Astrocyte of the hippocampus (primary cell): ENCODE measurements at regions not wholly inside any gene's neighbourhood (a gene's known extent, or its start where the extent isn't known, plus 50 kb on each side); places are given as distances from the start of the nearest gene placed in this dataset.
"Not testable (repeated sequence)": the region's sequence is repeated elsewhere in the genome, so short reads cannot be mapped to it uniquely, and the experiment has no call there.

Source experiments
- DNase-seq: peaks from one replicate; pipeline ENCODE4 v3.0.0; 2011; ENCODE audit warnings: low read depth, low spot score

DNA sequence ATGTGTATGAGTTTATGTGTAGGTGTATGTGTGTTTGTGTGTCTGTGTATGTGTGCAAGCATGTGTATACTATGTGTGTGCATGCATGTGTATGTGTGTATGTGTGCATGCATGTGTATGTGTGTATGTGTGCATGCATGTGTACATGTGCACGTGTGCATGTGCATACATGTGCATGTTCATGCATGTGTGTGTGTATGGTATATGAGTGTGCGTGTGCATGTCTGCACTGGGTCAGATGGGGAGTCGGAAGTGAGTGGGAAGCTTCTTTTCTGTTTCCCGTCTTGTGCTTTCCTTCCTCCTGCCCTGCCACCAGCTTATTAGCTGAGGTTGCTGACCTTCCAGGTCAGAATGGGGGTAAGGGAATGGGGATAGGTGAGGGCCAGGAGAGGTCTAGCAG, 174.7 kb downstream of the MAP2K4 start:
- no peak for DNase-seq

- no peak for DNase-seq
Measured at GRCh38 chr17:12201294-12201880, 180.7 kb downstream of the MAP2K4 start.

- DNase-seq: no peak
Measured at GRCh38 chr17:12209632-12210191, 189.0 kb downstream of the MAP2K4 start.

DNA sequence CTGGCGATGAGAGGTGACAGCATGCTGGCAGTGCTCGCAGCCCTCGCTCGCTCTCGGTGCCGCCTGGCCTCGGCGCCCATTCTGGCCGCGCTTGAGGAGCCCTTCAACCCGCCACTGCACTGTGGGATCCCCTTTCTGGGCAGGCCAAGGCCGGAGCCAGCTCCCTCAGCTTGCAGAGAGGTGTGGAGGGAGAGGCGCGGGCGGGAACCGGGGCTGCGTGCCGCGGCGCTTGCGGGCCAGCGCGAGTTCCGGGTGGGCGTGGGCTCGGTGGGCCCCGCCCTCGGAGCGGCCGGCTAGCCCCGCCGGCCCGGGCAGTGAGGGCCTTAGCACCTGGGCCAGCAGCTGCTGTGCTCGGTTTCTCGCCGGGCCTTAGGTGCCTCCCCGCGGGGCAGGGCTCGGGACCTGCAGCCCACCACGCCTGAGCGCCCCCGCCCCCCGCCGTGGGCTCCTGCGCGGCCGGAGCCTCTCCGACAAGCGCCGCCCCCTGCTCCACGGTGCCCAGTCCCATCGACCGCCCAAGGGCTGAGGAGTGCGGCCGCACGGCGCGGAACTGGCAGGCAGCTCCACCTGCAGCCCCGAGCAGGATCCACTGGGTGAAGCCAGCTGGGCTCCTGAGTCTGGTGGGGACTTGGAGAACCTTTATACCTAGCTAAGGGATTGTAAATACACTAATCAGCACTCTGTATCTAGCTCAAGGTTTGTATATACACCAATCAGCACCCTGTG, 200.2 kb downstream of the MAP2K4 start:
- not testable (repeated sequence) for DNase-seq

GRCh38 chr17:12222392-12222791, 201.7 kb downstream of the MAP2K4 start:
- no peak for DNase-seq

DNA sequence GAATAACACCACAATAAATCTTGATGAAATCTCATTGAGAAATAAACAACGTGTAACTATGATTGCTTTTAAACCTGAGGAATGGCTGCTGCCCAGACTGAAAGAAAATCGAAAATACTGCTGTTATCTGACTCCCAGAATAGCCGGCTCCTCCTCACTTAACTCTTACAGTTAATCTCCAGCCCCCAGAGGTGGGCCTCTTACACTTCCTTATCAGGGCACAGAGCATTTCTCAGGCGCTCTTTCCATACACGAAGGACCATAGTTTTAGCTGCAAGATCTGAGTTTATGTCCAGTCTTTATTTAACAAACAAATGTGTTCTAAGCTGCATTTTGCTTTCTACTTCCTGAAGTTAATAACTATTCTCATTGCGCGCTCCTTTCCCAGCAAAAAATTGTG, 206.9 kb downstream of the MAP2K4 start:
- DNase-seq: no peak

DNA sequence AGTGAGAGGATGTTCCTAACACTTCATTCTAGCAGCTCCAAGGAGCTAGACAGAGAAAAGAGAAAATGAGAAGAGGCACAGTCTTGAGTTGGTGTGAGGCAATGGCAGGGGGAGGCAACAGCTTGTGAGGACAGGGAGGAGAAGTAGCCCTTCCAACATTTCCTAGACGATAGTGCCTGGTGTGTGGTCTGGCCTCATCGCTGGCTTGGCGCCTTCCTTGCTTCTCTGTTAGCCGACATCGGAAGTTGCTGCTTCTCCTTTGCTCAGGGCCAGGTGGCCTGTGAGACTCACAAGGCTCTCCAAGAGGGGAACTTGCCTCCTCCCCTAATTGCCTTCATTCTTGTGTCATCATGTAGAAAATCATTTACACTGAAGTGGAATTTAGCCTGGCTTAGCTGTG, 208.7 kb downstream of the MAP2K4 start:
- no peak for DNase-seq

DNA sequence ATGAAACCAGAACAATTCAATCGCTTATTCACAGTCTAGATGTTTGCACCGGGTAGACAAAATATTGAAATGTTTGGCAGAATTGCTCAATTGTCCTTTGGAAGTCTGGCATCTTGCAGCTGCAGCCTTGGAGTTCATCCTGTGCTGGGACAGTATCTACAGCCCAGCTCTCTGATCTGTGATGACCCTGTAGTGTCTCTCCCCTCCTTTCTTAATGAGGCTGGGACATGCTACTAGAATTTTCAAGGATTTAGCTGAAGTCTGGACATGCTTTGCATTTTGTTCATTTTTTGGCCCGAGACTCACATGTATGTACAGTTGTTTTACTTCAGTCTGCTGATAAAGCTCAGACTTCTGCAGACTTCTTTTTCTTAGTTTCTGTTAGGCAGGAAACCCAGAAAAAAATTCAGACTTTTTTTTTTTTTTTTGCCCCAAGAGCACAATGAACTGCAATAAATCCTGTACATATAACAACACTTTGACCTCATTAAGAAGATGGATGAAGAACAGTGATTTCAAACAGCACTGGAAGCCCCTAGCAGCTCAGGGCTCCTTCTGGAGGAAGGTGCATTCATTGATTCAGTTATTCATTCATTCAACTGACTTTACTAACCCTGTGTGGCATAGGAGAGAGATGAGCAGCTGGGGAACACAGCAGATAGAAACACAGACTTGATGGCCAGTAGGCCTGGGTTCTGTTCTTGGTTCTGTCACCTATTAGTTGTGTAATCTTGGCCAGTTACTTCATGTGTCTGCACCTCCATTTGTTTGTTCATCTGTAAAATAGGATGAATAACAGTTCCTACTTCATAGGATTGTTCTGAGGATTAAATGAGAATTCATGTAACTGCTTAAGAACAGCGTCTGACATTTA, 210.0 kb downstream of the MAP2K4 start:
- DNase-seq: no peak

- DNase-seq: no peak
Measured at GRCh38 chr17:12231355-12231682, 210.6 kb downstream of the MAP2K4 start.

DNA sequence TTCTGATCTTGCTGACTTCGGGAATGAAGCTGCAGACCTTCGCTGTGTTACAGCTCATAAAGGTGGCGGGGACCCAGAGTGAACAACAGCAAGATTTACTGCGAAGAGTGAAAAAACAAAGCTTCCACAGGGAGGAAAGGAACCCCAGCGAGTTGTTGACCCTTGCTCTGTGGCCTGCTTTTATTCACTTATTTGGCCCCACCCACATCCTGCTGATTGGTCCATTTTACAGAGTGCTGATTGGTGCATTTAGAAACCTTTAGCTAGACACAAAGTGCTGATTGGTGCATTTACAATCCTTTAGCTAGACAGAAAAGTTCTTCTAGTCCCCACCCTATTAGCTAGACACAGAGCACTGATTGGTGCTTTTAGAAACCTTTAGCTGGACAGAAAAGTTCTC, 218.3 kb downstream of the MAP2K4 start:
- DNase-seq: not testable (repeated sequence)

- no peak for DNase-seq
Measured at GRCh38 chr17:12242345-12242954, 221.8 kb downstream of the MAP2K4 start.

- no peak for DNase-seq
Measured at GRCh38 chr17:12247761-12248160, 227.1 kb downstream of the MAP2K4 start.

DNA sequence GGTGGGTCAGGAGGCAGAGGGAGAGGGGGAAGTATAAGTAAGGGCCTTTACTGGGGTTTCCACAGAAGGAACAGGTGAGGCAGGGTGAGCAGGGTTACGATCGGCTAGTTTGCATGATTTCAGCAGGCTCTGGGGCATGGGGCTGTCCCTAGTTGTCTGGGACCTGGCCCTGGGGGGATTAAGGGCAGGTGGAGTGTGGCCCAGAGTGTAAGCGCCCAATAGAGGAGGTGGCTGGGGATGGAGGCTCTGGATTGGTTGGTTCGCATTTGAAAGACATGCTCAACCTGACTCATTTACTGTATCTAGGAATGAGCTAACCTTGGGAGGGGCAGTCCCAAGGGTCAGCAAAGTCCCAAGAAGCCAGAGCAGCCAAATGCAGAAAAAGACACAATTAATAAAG, 230.3 kb downstream of the MAP2K4 start:
- DNase-seq: no peak

DNA sequence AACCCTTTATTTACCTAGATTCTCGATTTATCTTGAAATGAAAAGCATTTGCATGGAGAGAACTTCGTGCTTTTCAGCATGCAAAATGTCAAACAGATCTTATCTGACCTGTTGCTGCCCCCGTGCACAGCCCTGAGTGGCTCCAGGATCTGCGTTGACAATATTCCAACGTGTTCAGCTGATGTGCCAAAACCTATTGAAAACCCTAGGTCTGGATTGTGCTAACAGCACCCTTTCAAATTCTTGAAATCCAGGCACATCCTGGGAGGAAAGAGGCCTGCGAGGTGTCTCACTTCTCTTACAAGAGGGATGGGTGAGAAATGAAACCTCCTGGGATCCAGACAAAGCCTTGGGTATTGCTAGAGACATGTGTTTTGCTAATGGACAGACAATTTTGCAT, 231.8 kb downstream of the MAP2K4 start:
- DNase-seq: no peak

GRCh38 chr17:12254460-12254859, 233.8 kb downstream of the MAP2K4 start:
- DNase-seq: no peak

DNA sequence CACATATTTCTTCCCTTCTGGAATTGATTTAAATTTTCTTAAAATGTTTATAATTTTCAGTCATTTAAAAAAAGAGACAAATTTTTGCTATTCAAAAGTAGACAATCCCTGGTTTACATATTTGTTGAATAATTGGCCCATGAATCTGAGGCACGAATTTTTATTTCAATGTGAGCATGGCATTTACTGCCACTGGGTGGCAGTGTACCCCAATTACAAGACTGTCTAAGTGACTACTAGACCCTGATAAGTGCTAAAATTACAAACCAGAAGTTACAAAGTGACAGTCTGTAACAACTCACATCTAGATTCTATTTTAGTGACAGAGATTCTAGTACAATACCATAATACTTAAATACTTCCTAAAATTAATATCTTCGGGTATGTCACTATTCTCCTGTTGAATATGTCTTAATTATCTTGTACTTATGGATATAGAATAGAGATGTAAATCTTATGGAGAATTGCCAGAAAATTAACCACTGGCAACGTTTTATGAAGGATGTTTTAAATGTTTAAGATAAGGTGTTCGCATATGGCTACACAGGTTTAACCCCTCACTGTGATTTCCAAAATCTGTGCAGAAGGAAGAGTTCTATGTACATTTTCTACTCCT, 235.8 kb downstream of the MAP2K4 start:
- peak; percentile 72 for DNase-seq

- DNase-seq: no peak
Measured at GRCh38 chr17:12257176-12257575, 236.5 kb downstream of the MAP2K4 start.

GRCh38 chr17:12261354-12261753, 240.7 kb downstream of the MAP2K4 start:
- no peak for DNase-seq

GRCh38 chr17:12269751-12270150, 249.1 kb downstream of the MAP2K4 start:
- DNase-seq: no peak

DNA sequence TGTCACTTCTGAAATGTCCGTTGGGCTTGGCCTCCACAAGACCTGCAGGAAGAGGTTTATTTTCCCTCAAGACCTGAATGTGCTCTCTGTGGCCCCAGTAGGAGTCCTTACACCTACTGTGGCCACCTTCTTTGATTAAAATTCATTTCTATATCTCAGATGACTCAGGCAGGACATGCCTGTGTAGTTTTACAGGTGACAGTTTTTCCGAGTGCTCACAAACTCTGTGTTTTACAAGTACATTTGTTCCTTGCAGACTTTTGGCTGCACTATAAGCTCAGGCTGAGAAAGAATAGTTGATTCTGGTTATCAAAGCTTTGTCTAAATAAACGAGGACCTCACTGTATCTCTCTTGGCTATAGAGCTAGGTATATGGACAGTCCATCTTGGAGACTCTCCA, 257.1 kb downstream of the MAP2K4 start:
- DNase-seq: no peak

GRCh38 chr17:12282056-12282455, 261.4 kb downstream of the MAP2K4 start:
- DNase-seq: peak; percentile 2

DNA sequence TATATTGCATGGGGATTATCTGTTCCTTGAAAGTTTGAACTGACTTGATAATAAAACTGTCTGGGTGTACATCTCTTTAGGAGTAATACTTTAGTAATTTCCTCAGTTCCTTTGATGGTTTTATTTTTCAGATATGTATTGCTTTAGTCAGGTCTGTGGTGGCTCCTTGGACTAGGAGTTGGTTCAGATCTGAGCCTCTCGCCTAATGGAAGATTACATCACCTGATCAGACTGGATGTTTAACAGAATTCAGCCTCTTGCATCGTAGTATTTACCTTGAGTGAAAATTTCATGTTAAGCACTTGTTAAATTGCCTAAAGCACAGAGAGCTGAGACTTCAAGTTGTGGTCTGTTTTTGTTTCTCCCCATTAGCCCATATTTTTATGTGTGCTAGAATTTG, 267.3 kb downstream of the MAP2K4 start:
- no peak for DNase-seq
